Occipital lobe (tissue), 1 donor: ENCODE measurements at regions not wholly inside any gene's neighbourhood (a gene's known extent, or its start where the extent isn't known, plus 50 kb on each side); places are given as distances from the start of the nearest gene placed in this dataset.
"Not testable (repeated sequence)": the region's sequence is repeated elsewhere in the genome, so short reads cannot be mapped to it uniquely, and the experiment has no call there.

ENCODE experiments used
- DNase-seq: peaks from one replicate; lab custom pipeline; 2025; lab: John Stamatoyannopoulos, UW

DNA sequence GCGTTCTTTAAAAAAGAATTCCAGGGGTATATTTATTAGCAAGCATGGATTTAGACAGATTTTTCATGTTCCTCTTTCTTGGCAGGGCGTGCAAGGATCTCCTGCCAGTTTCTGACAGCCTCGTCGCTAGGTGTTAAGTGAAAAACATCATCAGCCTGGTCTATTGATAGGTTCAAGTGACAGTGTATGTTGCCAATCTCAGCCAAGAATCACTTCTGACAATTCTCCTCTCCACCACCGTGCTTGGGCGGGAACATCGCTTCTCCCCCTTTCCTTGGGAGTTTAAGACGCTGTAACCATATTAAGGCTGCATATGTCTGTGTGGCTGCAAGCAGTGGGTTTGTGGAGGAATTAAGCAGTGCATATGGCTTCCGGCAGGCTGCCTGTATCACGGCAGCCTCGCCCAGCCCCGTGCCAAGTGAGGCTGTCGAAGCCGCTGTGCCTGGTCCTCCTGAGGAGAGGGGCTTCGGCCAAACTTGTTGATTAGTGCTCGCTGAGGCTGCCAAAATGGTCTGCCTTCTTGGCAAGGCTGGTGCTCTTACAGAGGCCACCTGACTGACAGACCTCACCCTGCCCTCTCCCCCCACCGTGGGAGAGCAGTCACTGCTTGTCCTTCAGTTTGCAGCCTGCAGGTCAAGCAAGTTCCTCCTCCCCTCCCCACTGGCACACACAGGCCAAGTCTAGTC lies 132.2 kb upstream of the MPHOSPH6 start:
- DNase-seq, result no peak

- no peak for DNase-seq
Observed at GRCh38 chr16:82301146-82301755, 131.2 kb upstream of the MPHOSPH6 start.

GRCh38 chr16:82300374-82300951 lies 130.4 kb upstream of the MPHOSPH6 start:
- no peak for DNase-seq

- no peak for DNase-seq
Observed at GRCh38 chr16:82298472-82298871, 128.4 kb upstream of the MPHOSPH6 start.

DNA sequence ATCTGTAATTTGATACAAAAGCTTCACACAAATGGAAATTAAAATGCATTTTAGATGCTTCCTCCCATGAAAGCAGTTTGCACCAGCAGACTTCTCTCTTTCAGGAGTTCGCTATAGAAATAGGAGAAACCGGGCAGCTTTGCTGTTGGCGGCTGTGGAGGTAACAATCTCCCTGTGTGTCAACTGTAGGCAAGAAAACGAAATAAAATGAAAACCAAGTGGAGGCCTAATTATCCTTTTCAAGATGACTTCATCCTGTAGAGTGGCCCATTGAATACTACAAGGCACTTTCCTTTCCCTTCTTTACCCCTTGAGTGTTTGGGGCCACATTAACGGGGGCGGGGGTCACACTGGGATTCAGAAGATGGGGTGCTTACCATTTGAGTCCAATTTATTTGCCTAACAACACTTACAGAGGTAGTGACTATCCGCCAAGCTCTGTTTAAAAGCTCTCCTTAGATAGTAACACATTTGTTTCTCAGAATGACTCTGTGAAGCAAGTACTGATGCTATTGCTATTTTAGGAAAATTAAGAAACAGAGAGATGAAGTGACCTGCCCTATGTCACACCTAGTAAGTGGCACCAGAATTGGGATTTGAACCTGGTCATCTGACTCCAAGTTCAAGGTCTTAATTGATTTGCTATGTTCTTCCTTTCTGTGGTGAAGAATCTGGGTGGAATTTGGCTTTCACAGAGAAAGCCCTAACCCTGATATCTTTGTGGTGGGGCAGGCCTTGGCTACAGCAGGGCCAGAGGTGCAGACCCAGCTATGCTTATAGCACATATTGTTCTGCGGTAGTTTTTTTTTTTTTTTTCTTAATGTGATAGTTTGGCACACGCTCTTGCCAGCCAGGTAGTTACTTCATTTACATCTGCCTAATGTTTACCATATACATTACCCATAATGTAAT lies 125.5 kb upstream of the MPHOSPH6 start:
- DNase-seq, result no peak

DNA sequence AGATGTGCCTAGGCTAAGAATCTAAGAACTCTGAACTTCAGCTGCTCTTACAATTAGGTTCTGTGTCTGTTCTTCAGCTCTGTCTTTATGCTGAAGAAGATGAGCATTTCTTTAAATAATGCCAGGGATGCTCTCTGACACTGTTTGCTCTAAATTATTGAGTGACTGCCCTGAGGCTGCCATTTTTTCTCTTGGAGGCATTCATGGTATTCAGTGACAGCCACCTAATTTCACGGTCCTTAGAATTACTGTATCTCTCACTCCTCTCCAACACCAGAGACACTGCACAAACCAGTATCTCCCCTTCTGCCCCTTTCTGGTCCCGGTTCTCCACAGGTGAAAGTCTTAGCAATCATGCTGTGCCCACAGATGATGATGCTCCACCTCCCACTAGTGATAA lies 123.6 kb upstream of the MPHOSPH6 start:
- no peak for DNase-seq

- DNase-seq, result no peak
Observed at GRCh38 chr16:82287937-82288336, 117.9 kb upstream of the MPHOSPH6 start.

DNA sequence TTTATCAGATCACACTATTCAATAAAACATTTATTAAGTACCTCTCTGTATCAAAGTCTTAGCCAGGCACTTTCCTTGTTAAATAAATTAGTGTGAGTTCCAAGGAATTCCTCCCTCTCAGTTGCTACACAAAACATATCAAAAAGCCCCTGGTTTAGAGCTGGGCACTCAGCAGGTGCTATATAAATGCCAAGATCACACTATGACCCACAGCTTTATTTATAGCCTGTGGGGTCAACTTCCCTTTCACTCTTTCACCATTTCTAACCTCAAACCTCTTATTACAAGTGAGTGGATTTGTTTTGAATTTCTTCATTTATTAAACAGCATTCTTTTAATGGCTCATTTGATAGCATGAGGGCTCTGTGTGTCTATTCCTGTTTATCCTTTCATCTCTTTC lies 112.6 kb upstream of the MPHOSPH6 start:
- no peak for DNase-seq

DNA sequence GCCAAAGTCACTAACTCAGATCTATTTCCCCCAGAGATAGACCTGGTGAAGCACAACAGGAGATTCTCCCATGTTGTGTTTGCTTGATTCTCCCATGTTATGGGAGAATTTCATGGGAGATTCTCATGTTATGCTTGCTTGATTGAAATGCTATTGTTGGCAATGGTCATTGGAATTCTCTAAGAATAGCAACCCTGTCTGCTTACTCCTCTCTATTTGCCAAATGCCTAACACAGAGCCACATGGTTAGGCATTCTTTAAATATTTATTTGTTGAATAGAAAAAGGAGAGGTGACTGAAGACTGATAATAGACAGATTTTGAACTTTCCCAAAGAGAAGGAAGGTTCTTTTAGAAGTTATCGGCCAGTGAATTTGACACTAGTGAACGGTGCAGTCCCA lies 111.5 kb upstream of the MPHOSPH6 start:
- DNase-seq, result no peak

GRCh38 chr16:82280867-82281266 lies 110.8 kb upstream of the MPHOSPH6 start:
- no peak for DNase-seq

GRCh38 chr16:82275349-82275748 lies 105.3 kb upstream of the MPHOSPH6 start:
- not testable (repeated sequence) for DNase-seq

- DNase-seq, result no peak
Observed at GRCh38 chr16:82271636-82272035, 101.6 kb upstream of the MPHOSPH6 start.

- DNase-seq, result not testable (repeated sequence)
Observed at GRCh38 chr16:82267675-82268074, 97.7 kb upstream of the MPHOSPH6 start.

- DNase-seq, result no peak
Observed at GRCh38 chr16:82265809-82266208, 95.8 kb upstream of the MPHOSPH6 start.

DNA sequence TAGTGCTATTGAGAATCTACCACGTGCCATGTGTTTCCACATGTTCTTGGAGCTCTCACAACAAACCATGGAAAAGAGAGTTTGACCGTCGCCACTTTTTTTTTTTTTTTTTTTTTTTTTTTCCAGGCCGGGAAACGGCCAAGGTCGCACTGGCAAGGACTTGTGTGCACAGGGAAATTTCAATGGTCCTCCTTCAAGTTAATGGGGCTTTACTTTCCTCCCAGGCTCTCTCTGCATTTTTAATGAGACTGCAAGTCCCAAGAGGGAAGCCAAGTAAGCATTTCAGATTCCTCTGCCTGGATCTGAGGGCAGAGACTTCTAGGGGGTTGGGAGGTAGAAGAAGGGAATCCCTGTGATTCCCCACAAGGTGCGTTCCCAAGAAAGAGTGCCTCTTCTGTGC lies 94.7 kb upstream of the MPHOSPH6 start:
- DNase-seq, result no peak

GRCh38 chr16:82263521-82264143 lies 93.6 kb upstream of the MPHOSPH6 start:
- DNase-seq, result peak; percentile 44

DNA sequence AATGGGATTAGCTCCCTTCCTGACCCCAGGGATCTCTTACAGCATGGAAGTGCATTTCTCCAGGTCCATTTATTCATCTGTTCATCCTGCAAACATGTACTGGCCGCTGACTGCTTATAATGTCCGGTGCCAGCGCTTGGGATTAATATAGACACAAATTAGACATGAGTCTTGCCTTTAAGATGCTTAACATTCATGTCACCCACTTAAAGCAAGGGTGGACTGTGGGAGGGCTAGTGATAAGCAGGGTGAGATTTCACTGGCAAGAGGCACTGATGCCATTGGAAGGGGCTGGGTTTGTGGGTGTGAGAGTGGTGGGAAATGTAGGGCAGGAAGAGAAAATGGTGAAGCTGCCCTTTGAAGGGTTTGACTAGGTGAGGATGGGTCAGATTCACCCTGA lies 92.2 kb upstream of the MPHOSPH6 start:
- no peak for DNase-seq

- DNase-seq, result no peak
Observed at GRCh38 chr16:82260212-82260795, 90.3 kb upstream of the MPHOSPH6 start.

DNA sequence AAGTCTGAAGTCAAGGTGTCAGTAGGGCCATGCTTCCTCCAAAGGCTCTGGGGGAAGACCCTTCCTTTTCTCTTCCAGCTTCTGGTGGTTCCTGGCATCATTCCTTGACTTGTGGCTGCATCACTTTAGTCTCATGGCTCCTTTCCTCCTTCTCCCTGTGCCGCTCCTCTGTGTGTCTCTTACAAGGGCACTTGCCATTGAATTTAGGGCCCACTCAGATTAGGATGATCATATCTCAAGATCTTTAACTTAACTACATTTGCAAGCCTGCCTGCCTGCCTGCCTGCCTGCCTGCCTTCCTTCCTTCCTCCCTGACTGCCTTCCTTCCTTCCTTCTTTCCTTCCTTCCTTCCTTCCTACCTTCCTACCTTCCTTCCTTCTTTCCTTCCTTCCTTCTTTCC lies 89.7 kb upstream of the MPHOSPH6 start:
- DNase-seq, result no peak

GRCh38 chr16:82257990-82258389 lies 88.0 kb upstream of the MPHOSPH6 start:
- DNase-seq, result no peak

DNA sequence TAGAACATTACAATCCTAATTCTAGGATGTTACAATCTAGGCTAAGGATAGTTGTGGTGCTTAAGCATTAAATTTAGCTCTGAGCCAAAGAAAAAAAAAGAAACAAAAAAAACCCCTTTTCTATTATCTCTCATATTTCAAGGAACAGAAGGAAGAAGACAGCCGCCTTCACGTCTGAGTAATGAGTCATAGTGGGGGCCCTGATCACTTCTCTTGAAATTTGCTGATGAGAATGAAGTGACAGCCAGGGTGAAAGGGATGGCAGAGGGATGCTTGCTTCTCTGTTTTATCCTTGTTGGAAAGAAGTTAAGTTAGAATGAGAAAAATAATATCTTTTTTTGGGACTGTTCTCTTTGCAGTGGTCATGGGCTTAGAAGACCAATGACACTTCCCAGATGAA lies 82.6 kb upstream of the MPHOSPH6 start:
- no peak for DNase-seq
